KMS-11 (cell line): ENCODE measurements at regions not wholly inside any gene's neighbourhood (a gene's known extent, or its start where the extent isn't known, plus 50 kb on each side); places are given as distances from the start of the nearest gene placed in this dataset.

ENCODE experiments used
- H2AFZ ChIP-seq: fragments of 200-600 bp; sonication (generic); 2 replicates; pipeline ENCODE4 v1.6.1; 2016; ENCODE audit warnings: antibody characterized with exemption, mixed run types, low read depth
- H3K27ac ChIP-seq: fragments of 200-600 bp; sonication (generic); 2 replicates; pipeline ENCODE4 v1.6.1; 2016; ENCODE audit warnings: mild to moderate bottlenecking, mixed run types
- H3K27me3 ChIP-seq: fragments of 200-600 bp; sonication (generic); 2 replicates; pipeline ENCODE4 v1.6.1; 2017; ENCODE audit warnings: mild to moderate bottlenecking, low read depth, mixed run types, moderate library complexity; ENCODE audit not compliant: insufficient read depth
- H3K36me3 ChIP-seq: fragments of 200-600 bp; sonication (generic); 2 replicates; pipeline ENCODE4 v1.6.1; 2017; ENCODE audit warnings: mild to moderate bottlenecking, mixed run types; ENCODE audit not compliant: insufficient read depth
- H3K4me1 ChIP-seq: fragments of 200-600 bp; sonication (generic); 2 replicates; pipeline ENCODE4 v1.6.1; 2016; ENCODE audit warnings: mild to moderate bottlenecking, low read depth, mixed run types; ENCODE audit not compliant: poor library complexity, severe bottlenecking
- H3K4me2 ChIP-seq: fragments of 200-600 bp; sonication (generic); 2 replicates; pipeline ENCODE4 v1.7.0; 2016; ENCODE audit warnings: mild to moderate bottlenecking, mixed run types
- H3K4me3 ChIP-seq: fragments of 200-600 bp; sonication (generic); IDR thresholded peaks from 2 replicates; pipeline ENCODE4 v1.6.1; 2017; ENCODE audit warnings: low read depth, low read length, mixed read lengths; ENCODE audit not compliant: insufficient read depth
- H3K79me2 ChIP-seq: fragments of 200-600 bp; sonication (generic); 2 replicates; pipeline ENCODE4 v1.6.1; 2016; ENCODE audit warnings: low read depth, mixed run types; ENCODE audit not compliant: insufficient read depth
- H3K9ac ChIP-seq: fragments of 200-600 bp; sonication (generic); 2 replicates; pipeline ENCODE4 v1.6.1; 2016; ENCODE audit warnings: mild to moderate bottlenecking, mixed run types
- H4K20me1 ChIP-seq: fragments of 200-600 bp; sonication (generic); 2 replicates; pipeline ENCODE4 v1.6.1; 2016; ENCODE audit warnings: mild to moderate bottlenecking, mixed run types; ENCODE audit not compliant: insufficient read depth
- CTCF ChIP-seq: fragments of 200-600 bp; sonication (generic); conservative IDR thresholded peaks from 2 replicates; pipeline ENCODE4 v1.6.1; 2017; ENCODE audit warnings: low read depth, mild to moderate bottlenecking, antibody characterized with exemption, low read length, moderate library complexity, mixed read lengths

GRCh38 chr5:148910686-148911361 lies 84.4 kb downstream of the ADRB2 start:
- H2AFZ ChIP-seq: no peak overlapping the region
- H3K4me1 ChIP-seq: no peaks in the 10 kb centered on the region
- no peak overlapping the region for H3K9ac ChIP-seq
- no peak for TF ChIP-seq CTCF
- H3K36me3 ChIP-seq: no peaks in the 10 kb centered on the region
- no peak overlapping the region for H3K4me2 ChIP-seq
- H4K20me1 ChIP-seq: no peaks in the 10 kb centered on the region
- no peaks in the 10 kb centered on the region for H3K79me2 ChIP-seq
- H3K4me3 ChIP-seq: no peak overlapping the region
- no peaks in the 10 kb centered on the region for H3K27me3 ChIP-seq
- H3K27ac ChIP-seq: no peak overlapping the region

- Histone ChIP-seq H3K79me2 (no peaks in the 10 kb centered on the region), H3K4me3 (no peak overlapping the region), H3K4me2 (no peak overlapping the region), H3K27me3 (no peaks in the 10 kb centered on the region), H4K20me1 (no peaks in the 10 kb centered on the region), H3K9ac (no peak overlapping the region), H3K27ac (no peak overlapping the region), H3K36me3 (no peaks in the 10 kb centered on the region), H3K4me1 (no peaks in the 10 kb centered on the region), H2AFZ (no peak overlapping the region)
- TF ChIP-seq CTCF: no peak
Measured at GRCh38 chr5:148911386-148911785, 85.0 kb downstream of the ADRB2 start.

GRCh38 chr5:148912146-148912545 lies 85.7 kb downstream of the ADRB2 start:
- TF ChIP-seq CTCF: no peak
- H3K4me1 ChIP-seq: no peaks in the 10 kb centered on the region
- H3K4me3 ChIP-seq: no peak overlapping the region
- H3K27ac ChIP-seq: no peak overlapping the region
- no peak overlapping the region for H3K9ac ChIP-seq
- H2AFZ ChIP-seq: no peak overlapping the region
- no peak overlapping the region for H3K4me2 ChIP-seq
- no peaks in the 10 kb centered on the region for H3K27me3 ChIP-seq
- no peaks in the 10 kb centered on the region for H3K79me2 ChIP-seq
- no peaks in the 10 kb centered on the region for H3K36me3 ChIP-seq
- no peaks in the 10 kb centered on the region for H4K20me1 ChIP-seq

GRCh38 chr5:148912714-148913398 lies 86.4 kb downstream of the ADRB2 start:
- H3K4me1 ChIP-seq: no peaks in the 10 kb centered on the region
- no peak overlapping the region for H2AFZ ChIP-seq
- H3K9ac ChIP-seq: no peak overlapping the region
- H3K27ac ChIP-seq: no peak overlapping the region
- H3K4me3 ChIP-seq: no peak overlapping the region
- H3K27me3 ChIP-seq: no peaks in the 10 kb centered on the region
- no peaks in the 10 kb centered on the region for H4K20me1 ChIP-seq
- TF ChIP-seq CTCF: no peak
- H3K4me2 ChIP-seq: no peak overlapping the region
- no peaks in the 10 kb centered on the region for H3K79me2 ChIP-seq
- no peaks in the 10 kb centered on the region for H3K36me3 ChIP-seq
